ENCODE measurements at regions not wholly inside any gene's neighbourhood (a gene's known extent, or its start where the extent isn't known, plus 50 kb on each side); places are given as distances from the start of the nearest gene placed in this dataset.

DNA sequence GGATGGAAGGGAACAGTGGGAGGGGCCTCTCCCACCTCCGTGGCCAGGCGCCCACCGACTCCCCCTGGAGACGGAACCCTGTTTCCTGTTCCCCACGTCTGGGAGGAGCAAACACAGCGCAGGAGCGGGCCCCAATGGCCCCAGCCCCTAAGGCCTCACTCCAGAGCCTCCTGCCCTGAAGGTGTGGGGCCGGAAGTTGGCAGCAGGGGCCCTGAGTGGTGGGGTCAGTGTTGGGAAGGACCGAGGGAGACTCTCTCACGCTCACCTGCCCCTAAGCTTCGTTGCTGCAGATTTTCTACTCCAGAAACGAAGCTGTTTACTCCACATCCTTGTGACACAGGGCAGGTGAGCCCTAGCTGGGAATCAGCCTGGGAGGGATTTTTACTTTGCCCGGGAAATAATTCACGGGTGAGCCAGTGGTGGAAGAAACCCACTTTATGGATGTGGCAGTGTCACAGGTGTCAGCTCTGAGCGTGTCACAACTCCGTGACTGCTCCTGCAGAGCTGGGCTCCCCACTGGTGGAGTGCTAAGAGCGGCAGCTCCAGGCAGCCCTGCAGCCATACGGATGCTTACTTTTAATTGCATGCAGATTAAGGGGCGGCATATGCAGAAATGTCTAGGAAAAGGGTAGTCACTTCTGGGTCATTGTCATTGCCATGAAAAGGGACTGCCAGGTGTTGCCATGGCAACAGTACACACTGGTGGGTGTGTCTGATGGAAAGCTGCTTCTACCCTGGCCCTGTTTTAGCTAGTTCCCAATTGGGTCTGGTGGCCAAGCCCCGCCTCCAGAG, 77.5 kb upstream of the OLFM1 start:
- intact Hi-C loops (cut with micrococcal nuclease; ENCODE audit: unreplicated experiment) (no loop called here), in situ Hi-C loops (cut with MboI) (no loop called here)
- no peaks in the 10 kb centered on the region for H3K79me2 ChIP-seq (ENCODE audit: control insufficient read depth, insufficient read depth, low read length)
- BruUV-seq (replicated peaks), result no TSS peak
- POLR2A ChIA-PET, result no interaction called here
- H3K9me3 ChIP-seq (replicated peaks; ENCODE audit: control insufficient read depth, insufficient read depth, low read length), result no peaks in the 10 kb centered on the region
- WGBS (ENCODE audit: insufficient coverage, insufficient replicate concordance, low lambda C conversion rate, missing lambda C conversion rate), result 17% methylated on average over 20 of the region's 20 CpGs
- CTCF ChIA-PET, result interaction anchor here (0.6 kb wide), 1 partner anchor 27 kb away, joined by 3 read pairs; no protein-coding TSS in a partner anchor
- no peaks in the 10 kb centered on the region for H3K4me1 ChIP-seq (ENCODE audit: control insufficient read depth, insufficient read depth, low read length)
- SMC1A ChIA-PET (ENCODE audit: uncharacterized antibody, unreplicated experiment), result no interaction called here
- H3K36me3 ChIP-seq (ENCODE audit: control insufficient read depth in 2 of 2, insufficient read depth in 2 of 2, low read length in 1 of 2), result no peaks in the 10 kb centered on the region
- no peak overlapping the region for H3K4me3 ChIP-seq
- no peak overlapping the region for H3K4me2 ChIP-seq (ENCODE audit: control insufficient read depth, insufficient read depth)
- H3K27ac ChIP-seq (ENCODE audit: control insufficient read depth, insufficient read depth), result no peak overlapping the region
- ATAC-seq (no peak), FAIRE-seq (no peak), DNase-seq (ENCODE audit: low read depth, low spot score) (no peak)
- peak; percentile 31; the same call in 1 of the 2 replicates for TF ChIP-seq BMI1 (IDR thresholded peaks at IDR 0.05; ENCODE audit: borderline replicate concordance)
- TF ChIP-seq, protein P1, sequence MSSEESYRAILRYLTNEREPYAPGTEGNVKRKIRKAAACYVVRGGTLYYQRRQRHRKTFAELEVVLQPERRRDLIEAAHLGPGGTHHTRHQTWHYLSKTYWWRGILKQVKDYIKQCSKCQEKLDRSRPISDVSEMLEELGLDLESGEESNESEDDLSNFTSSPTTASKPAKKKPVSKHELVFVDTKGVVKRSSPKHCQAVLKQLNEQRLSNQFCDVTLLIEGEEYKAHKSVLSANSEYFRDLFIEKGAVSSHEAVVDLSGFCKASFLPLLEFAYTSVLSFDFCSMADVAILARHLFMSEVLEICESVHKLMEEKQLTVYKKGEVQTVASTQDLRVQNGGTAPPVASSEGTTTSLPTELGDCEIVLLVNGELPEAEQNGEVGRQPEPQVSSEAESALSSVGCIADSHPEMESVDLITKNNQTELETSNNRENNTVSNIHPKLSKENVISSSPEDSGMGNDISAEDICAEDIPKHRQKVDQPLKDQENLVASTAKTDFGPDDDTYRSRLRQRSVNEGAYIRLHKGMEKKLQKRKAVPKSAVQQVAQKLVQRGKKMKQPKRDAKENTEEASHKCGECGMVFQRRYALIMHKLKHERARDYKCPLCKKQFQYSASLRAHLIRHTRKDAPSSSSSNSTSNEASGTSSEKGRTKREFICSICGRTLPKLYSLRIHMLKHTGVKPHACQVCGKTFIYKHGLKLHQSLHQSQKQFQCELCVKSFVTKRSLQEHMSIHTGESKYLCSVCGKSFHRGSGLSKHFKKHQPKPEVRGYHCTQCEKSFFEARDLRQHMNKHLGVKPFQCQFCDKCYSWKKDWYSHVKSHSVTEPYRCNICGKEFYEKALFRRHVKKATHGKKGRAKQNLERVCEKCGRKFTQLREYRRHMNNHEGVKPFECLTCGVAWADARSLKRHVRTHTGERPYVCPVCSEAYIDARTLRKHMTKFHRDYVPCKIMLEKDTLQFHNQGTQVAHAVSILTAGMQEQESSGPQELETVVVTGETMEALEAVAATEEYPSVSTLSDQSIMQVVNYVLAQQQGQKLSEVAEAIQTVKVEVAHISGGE (CRISPR knock-in tag; IDR thresholded peaks at IDR 0.05), result no peak
- 0 out of 2 replicates have a peak, but pooled peaks have one; percentile 26 for TF ChIP-seq POLR2A (IDR thresholded peaks at IDR 0.05; ENCODE audit: low read depth, low read length)
- H3K27me3 ChIP-seq (replicated peaks in 1 of 2; ENCODE audit: control insufficient read depth in 2 of 2, insufficient read depth in 2 of 2, low read length in 1 of 2), result peaks cover 0 to 3% of the 10 kb centered on the region in 2 experiments; a peak in 2 of 4 replicates
- H3K9ac ChIP-seq (ENCODE audit: control insufficient read depth, insufficient read depth, low read length), result no peak overlapping the region
- H4K20me1 ChIP-seq (ENCODE audit: control insufficient read depth, insufficient read depth), result no peaks in the 10 kb centered on the region
- RAD21 ChIA-PET (ENCODE audit: unreplicated experiment), result no interaction called here
- H2AFZ ChIP-seq (ENCODE audit: control insufficient read depth, low read depth, low read length), result no peak overlapping the region

- no peaks in the 10 kb centered on the region for H4K20me1 ChIP-seq (ENCODE audit: control insufficient read depth, insufficient read depth)
- RAD21 ChIA-PET (ENCODE audit: unreplicated experiment), result no interaction called here
Observed at GRCh38 chr9:135010586-135010860, 76.9 kb upstream of the OLFM1 start.

More at GRCh38 chr9:135010586-135010860, 76.9 kb upstream of the OLFM1 start:
- H3K9me3 ChIP-seq (replicated peaks; ENCODE audit: control insufficient read depth, insufficient read depth, low read length), result no peaks in the 10 kb centered on the region
- in situ Hi-C loops (cut with MboI), result no loop called here
- FAIRE-seq (no peak), ATAC-seq (no peak), DNase-seq (ENCODE audit: low read depth, low spot score) (no peak)
- no peak overlapping the region for H3K27ac ChIP-seq (ENCODE audit: control insufficient read depth, insufficient read depth)
- intact Hi-C loops (cut with micrococcal nuclease; ENCODE audit: unreplicated experiment), result no loop called here
- H3K79me2 ChIP-seq (ENCODE audit: control insufficient read depth, insufficient read depth, low read length), result no peaks in the 10 kb centered on the region
- no peak overlapping the region for H3K4me2 ChIP-seq (ENCODE audit: control insufficient read depth, insufficient read depth)
- H3K4me3 ChIP-seq, result no peak overlapping the region
- peaks cover 0 to 3% of the 10 kb centered on the region in 2 experiments; a peak in 2 of 4 replicates for H3K27me3 ChIP-seq (replicated peaks in 1 of 2; ENCODE audit: control insufficient read depth in 2 of 2, insufficient read depth in 2 of 2, low read length in 1 of 2)
- TF ChIP-seq CHD2 (IDR thresholded peaks at IDR 0.05; ENCODE audit: borderline replicate concordance, low read depth, low read length) (no peak), ZNF207 (IDR thresholded peaks at IDR 0.05; ENCODE audit: borderline replicate concordance) (no peak), STAT3 (IDR thresholded peaks at IDR 0.05; ENCODE audit: low read depth, low read length) (no peak)
- TF ChIP-seq, protein P2, sequence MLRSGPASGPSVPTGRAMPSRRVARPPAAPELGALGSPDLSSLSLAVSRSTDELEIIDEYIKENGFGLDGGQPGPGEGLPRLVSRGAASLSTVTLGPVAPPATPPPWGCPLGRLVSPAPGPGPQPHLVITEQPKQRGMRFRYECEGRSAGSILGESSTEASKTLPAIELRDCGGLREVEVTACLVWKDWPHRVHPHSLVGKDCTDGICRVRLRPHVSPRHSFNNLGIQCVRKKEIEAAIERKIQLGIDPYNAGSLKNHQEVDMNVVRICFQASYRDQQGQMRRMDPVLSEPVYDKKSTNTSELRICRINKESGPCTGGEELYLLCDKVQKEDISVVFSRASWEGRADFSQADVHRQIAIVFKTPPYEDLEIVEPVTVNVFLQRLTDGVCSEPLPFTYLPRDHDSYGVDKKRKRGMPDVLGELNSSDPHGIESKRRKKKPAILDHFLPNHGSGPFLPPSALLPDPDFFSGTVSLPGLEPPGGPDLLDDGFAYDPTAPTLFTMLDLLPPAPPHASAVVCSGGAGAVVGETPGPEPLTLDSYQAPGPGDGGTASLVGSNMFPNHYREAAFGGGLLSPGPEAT (IDR thresholded peaks at IDR 0.05; ENCODE audit: low read depth), result no peak
- no peaks in the 10 kb centered on the region for H3K4me1 ChIP-seq (ENCODE audit: control insufficient read depth, insufficient read depth, low read length)
- 16% methylated on average over 3 of the region's 3 CpGs for WGBS (ENCODE audit: insufficient coverage, insufficient replicate concordance, low lambda C conversion rate, missing lambda C conversion rate)
- H3K9ac ChIP-seq (ENCODE audit: control insufficient read depth, insufficient read depth, low read length), result no peak overlapping the region
- no peak overlapping the region for H2AFZ ChIP-seq (ENCODE audit: control insufficient read depth, low read depth, low read length)
- ChIA-PET POLR2A (no interaction called here), CTCF (interaction anchor here (0.6 kb wide), 1 partner anchor 28 kb away, joined by 3 read pairs; no protein-coding TSS in a partner anchor), SMC1A (ENCODE audit: uncharacterized antibody, unreplicated experiment) (no interaction called here)
- no TSS peak for BruUV-seq (replicated peaks)
- H3K36me3 ChIP-seq (ENCODE audit: control insufficient read depth in 2 of 2, insufficient read depth in 2 of 2, low read length in 1 of 2), result no peaks in the 10 kb centered on the region
